ENCODE measurements at regions not wholly inside any gene's neighbourhood (a gene's known extent, or its start where the extent isn't known, plus 50 kb on each side); places are given as distances from the start of the nearest gene placed in this dataset.

DNA sequence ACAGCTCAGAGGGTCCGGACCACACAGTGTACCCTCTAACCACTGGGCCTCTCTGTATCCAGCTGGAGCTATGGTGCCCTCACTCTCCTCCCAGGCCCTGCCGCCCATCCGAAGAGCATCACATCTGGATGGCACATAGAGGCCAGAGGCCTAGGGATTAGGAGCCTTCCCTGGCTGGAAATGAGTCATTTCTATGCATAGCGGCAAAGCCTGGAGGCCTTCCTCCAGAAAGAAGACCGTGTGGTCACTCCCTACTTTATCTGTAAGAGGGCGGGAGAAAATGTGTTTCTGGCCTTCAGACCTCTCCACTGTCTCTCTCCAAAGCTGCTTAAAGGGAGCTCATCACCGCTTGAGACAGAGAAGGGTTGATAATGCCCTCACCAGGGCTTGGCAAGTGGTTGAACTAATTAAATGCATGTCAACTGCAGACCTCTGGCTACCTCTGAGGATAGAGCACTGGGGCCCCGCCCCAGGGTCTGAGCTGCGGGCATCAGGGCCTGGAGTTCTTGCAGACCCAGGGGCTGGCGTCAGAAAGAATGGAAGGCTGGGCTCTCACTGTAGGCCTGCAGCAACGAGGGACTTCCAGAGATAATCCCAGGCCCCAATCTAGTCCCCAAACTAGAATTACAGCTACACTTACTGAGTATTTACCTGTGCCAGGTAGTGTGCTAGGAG, 122.2 kb downstream of the IRX5 start:
- DNase-seq (ENCODE audit: low read depth), result no peak
- CTCF ChIA-PET, result interaction anchor here (2.2 kb wide), 1 partner anchor 18 kb away, joined by 6 read pairs; no protein-coding TSS in a partner anchor

DNA sequence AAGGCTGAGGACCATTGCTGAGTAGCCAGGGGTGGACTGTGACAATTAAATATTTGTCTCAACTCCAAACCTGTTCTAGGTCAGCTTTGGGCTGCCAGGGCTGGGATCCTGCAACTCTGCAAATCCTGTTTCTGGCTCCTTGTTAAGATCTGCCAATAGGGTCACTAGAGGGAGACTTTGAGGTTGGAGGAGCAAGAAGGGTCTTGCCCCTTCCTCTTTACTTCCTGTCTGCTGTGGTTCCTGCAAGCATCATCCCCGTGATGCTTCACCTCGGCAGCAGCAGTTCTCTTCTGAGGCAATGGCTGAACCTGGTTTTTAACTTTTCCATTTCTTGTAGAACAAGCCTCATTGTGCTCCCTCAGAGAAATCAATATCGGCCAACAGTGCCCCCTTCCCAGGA, 124.6 kb downstream of the IRX5 start:
- TF ChIP-seq, protein P1, sequence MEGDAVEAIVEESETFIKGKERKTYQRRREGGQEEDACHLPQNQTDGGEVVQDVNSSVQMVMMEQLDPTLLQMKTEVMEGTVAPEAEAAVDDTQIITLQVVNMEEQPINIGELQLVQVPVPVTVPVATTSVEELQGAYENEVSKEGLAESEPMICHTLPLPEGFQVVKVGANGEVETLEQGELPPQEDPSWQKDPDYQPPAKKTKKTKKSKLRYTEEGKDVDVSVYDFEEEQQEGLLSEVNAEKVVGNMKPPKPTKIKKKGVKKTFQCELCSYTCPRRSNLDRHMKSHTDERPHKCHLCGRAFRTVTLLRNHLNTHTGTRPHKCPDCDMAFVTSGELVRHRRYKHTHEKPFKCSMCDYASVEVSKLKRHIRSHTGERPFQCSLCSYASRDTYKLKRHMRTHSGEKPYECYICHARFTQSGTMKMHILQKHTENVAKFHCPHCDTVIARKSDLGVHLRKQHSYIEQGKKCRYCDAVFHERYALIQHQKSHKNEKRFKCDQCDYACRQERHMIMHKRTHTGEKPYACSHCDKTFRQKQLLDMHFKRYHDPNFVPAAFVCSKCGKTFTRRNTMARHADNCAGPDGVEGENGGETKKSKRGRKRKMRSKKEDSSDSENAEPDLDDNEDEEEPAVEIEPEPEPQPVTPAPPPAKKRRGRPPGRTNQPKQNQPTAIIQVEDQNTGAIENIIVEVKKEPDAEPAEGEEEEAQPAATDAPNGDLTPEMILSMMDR (IDR thresholded peaks at IDR 0.05; ENCODE audit: insufficient read depth, low read depth, low read length), result no peak
- H3K27me3 ChIP-seq (ENCODE audit: control insufficient read depth, insufficient read depth, low read length), result peaks cover 7% of the 10 kb centered on the region
- H3K4me3 ChIP-seq (ENCODE audit: low read depth, low read length), result no peak overlapping the region
- ChIA-PET CTCF (interaction anchor here (0.7 kb wide), 1 partner anchor 164 kb away, joined by 3 read pairs; no protein-coding TSS in a partner anchor), POLR2A (no interaction called here)
- DNase-seq (ENCODE audit: low read depth), result no peak
- H3K36me3 ChIP-seq (ENCODE audit: control insufficient read depth, insufficient read depth, low read length), result no peaks in the 10 kb centered on the region

More for the DNA sequence above, 122.2 kb downstream of the IRX5 start:
- POLR2A ChIA-PET, result no interaction called here
- peaks cover 7% of the 10 kb centered on the region for H3K27me3 ChIP-seq (ENCODE audit: control insufficient read depth, insufficient read depth, low read length)
- no peaks in the 10 kb centered on the region for H3K36me3 ChIP-seq (ENCODE audit: control insufficient read depth, insufficient read depth, low read length)
- TF ChIP-seq, protein P1 (IDR thresholded peaks at IDR 0.05; ENCODE audit: insufficient read depth, low read depth, low read length), result no peak
- H3K4me3 ChIP-seq (ENCODE audit: low read depth, low read length), result no peak overlapping the region

GRCh38 chr16:55056585-55057401, 126.1 kb downstream of the IRX5 start:
- Histone ChIP-seq H3K36me3 (ENCODE audit: control insufficient read depth, insufficient read depth, low read length) (no peaks in the 10 kb centered on the region), H3K4me3 (ENCODE audit: low read depth, low read length) (no peak overlapping the region), H3K27me3 (ENCODE audit: control insufficient read depth, insufficient read depth, low read length) (peaks cover 7% of the 10 kb centered on the region)
- DNase-seq (ENCODE audit: low read depth), result no peak
- POLR2A ChIA-PET, result no interaction called here
- TF ChIP-seq, protein P1 (IDR thresholded peaks at IDR 0.05; ENCODE audit: insufficient read depth, low read depth, low read length), result no peak
- CTCF ChIA-PET, result no interaction called here

- H3K4me3 ChIP-seq (ENCODE audit: low read depth, low read length), result no peak overlapping the region
- no peaks in the 10 kb centered on the region for H3K36me3 ChIP-seq (ENCODE audit: control insufficient read depth, insufficient read depth, low read length)
- no peak for DNase-seq (ENCODE audit: low read depth)
- CTCF ChIA-PET, result no interaction called here
- peaks cover 7% of the 10 kb centered on the region for H3K27me3 ChIP-seq (ENCODE audit: control insufficient read depth, insufficient read depth, low read length)
- TF ChIP-seq, protein P1 (IDR thresholded peaks at IDR 0.05; ENCODE audit: insufficient read depth, low read depth, low read length), result no peak
- POLR2A ChIA-PET, result no interaction called here
These were observed 127.2 kb downstream of the IRX5 start for GRCh38 chr16:55057866-55058265.

GRCh38 chr16:55058576-55058975, 127.9 kb downstream of the IRX5 start:
- CTCF ChIA-PET, result no interaction called here

More at GRCh38 chr16:55058576-55058975, 127.9 kb downstream of the IRX5 start:
- POLR2A ChIA-PET, result no interaction called here
- H3K36me3 ChIP-seq (ENCODE audit: control insufficient read depth, insufficient read depth, low read length), result no peaks in the 10 kb centered on the region
- TF ChIP-seq, protein P1 (IDR thresholded peaks at IDR 0.05; ENCODE audit: insufficient read depth, low read depth, low read length), result no peak
- H3K4me3 ChIP-seq (ENCODE audit: low read depth, low read length), result no peak overlapping the region
- H3K27me3 ChIP-seq (ENCODE audit: control insufficient read depth, insufficient read depth, low read length), result peaks cover 7% of the 10 kb centered on the region
- no peak for DNase-seq (ENCODE audit: low read depth)

Data from BJ (cell line).